ENCODE measurements at regions not wholly inside any gene's neighbourhood (a gene's known extent, or its start where the extent isn't known, plus 50 kb on each side); places are given as distances from the start of the nearest gene placed in this dataset.

DNA sequence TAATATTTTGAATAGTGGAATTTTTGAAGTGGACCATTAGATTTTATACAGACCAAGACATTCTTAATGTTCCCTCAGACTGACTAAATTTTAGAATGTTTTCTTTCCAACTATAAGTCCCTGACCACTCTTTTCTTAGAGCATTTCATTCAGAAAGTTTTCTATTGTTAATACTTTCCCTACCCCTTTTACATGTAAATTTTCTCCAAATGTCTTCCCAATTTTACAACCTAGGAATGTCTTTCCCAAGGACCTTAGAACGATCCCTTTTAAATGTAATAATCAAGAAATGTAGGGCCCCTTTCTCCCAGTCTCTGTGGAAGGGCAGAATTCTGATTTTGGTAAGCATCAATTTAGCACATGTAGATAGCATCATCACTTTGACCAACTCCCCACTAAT lies 730.0 kb upstream of the B3GALT2 start:
- TF ChIP-seq, protein P1, sequence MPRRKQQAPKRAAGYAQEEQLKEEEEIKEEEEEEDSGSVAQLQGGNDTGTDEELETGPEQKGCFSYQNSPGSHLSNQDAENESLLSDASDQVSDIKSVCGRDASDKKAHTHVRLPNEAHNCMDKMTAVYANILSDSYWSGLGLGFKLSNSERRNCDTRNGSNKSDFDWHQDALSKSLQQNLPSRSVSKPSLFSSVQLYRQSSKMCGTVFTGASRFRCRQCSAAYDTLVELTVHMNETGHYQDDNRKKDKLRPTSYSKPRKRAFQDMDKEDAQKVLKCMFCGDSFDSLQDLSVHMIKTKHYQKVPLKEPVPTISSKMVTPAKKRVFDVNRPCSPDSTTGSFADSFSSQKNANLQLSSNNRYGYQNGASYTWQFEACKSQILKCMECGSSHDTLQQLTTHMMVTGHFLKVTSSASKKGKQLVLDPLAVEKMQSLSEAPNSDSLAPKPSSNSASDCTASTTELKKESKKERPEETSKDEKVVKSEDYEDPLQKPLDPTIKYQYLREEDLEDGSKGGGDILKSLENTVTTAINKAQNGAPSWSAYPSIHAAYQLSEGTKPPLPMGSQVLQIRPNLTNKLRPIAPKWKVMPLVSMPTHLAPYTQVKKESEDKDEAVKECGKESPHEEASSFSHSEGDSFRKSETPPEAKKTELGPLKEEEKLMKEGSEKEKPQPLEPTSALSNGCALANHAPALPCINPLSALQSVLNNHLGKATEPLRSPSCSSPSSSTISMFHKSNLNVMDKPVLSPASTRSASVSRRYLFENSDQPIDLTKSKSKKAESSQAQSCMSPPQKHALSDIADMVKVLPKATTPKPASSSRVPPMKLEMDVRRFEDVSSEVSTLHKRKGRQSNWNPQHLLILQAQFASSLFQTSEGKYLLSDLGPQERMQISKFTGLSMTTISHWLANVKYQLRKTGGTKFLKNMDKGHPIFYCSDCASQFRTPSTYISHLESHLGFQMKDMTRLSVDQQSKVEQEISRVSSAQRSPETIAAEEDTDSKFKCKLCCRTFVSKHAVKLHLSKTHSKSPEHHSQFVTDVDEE (CRISPR knock-in tag; IDR thresholded peaks at IDR 0.05), result no peak
- TF ChIP-seq ZNF565 (CRISPR knock-in tag; conservative IDR thresholded peaks at IDR 0.05; ENCODE audit: low read depth), result no peak
- TF ChIP-seq, protein P2, sequence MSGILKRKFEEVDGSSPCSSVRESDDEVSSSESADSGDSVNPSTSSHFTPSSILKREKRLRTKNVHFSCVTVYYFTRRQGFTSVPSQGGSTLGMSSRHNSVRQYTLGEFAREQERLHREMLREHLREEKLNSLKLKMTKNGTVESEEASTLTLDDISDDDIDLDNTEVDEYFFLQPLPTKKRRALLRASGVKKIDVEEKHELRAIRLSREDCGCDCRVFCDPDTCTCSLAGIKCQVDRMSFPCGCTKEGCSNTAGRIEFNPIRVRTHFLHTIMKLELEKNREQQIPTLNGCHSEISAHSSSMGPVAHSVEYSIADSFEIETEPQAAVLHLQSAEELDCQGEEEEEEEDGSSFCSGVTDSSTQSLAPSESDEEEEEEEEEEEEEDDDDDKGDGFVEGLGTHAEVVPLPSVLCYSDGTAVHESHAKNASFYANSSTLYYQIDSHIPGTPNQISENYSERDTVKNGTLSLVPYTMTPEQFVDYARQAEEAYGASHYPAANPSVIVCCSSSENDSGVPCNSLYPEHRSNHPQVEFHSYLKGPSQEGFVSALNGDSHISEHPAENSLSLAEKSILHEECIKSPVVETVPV (CRISPR knock-in tag; IDR thresholded peaks at IDR 0.05), result no peak
- no peak for TF ChIP-seq BACH2 (CRISPR knock-in tag; IDR thresholded peaks at IDR 0.05; ENCODE audit: borderline replicate concordance)
- TF ChIP-seq ARNTL (CRISPR knock-in tag; IDR thresholded peaks at IDR 0.05; ENCODE audit: borderline replicate concordance, low read depth), result no peak
- TF ChIP-seq TOX (CRISPR knock-in tag; IDR thresholded peaks at IDR 0.05; ENCODE audit: borderline replicate concordance), result no peak
- no peak for TF ChIP-seq TCF4 (CRISPR knock-in tag; IDR thresholded peaks at IDR 0.05; ENCODE audit: borderline replicate concordance)
- no peak for TF ChIP-seq PPARA (CRISPR knock-in tag; IDR thresholded peaks at IDR 0.05; ENCODE audit: borderline replicate concordance)
- TF ChIP-seq, protein P3, sequence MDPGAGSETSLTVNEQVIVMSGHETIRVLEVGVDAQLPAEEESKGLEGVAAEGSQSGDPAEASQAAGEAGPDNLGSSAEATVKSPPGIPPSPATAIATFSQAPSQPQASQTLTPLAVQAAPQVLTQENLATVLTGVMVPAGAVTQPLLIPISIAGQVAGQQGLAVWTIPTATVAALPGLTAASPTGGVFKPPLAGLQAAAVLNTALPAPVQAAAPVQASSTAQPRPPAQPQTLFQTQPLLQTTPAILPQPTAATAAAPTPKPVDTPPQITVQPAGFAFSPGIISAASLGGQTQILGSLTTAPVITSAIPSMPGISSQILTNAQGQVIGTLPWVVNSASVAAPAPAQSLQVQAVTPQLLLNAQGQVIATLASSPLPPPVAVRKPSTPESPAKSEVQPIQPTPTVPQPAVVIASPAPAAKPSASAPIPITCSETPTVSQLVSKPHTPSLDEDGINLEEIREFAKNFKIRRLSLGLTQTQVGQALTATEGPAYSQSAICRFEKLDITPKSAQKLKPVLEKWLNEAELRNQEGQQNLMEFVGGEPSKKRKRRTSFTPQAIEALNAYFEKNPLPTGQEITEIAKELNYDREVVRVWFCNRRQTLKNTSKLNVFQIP (CRISPR knock-in tag; IDR thresholded peaks at IDR 0.05; ENCODE audit: borderline replicate concordance, low read depth), result no peak
- TF ChIP-seq GLIS3 (CRISPR knock-in tag; IDR thresholded peaks at IDR 0.05), result no peak
- no peak for TF ChIP-seq ZNF70 (CRISPR knock-in tag; IDR thresholded peaks at IDR 0.05)
- TF ChIP-seq, protein P4, sequence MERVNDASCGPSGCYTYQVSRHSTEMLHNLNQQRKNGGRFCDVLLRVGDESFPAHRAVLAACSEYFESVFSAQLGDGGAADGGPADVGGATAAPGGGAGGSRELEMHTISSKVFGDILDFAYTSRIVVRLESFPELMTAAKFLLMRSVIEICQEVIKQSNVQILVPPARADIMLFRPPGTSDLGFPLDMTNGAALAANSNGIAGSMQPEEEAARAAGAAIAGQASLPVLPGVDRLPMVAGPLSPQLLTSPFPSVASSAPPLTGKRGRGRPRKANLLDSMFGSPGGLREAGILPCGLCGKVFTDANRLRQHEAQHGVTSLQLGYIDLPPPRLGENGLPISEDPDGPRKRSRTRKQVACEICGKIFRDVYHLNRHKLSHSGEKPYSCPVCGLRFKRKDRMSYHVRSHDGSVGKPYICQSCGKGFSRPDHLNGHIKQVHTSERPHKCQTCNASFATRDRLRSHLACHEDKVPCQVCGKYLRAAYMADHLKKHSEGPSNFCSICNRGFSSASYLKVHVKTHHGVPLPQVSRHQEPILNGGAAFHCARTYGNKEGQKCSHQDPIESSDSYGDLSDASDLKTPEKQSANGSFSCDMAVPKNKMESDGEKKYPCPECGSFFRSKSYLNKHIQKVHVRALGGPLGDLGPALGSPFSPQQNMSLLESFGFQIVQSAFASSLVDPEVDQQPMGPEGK (CRISPR knock-in tag; IDR thresholded peaks at IDR 0.05; ENCODE audit: borderline replicate concordance), result no peak
- no peak for TF ChIP-seq ISL1 (CRISPR knock-in tag; IDR thresholded peaks at IDR 0.05)
- TF ChIP-seq OSR1 (CRISPR knock-in tag; IDR thresholded peaks at IDR 0.05), result no peak
- no peak for TF ChIP-seq ZNF8 (CRISPR knock-in tag; IDR thresholded peaks at IDR 0.05)
- TF ChIP-seq ZC3H10 (CRISPR knock-in tag; IDR thresholded peaks at IDR 0.05), result no peak
- TF ChIP-seq ESRRG (CRISPR knock-in tag; IDR thresholded peaks at IDR 0.05), result no peak
- TF ChIP-seq, protein P5, sequence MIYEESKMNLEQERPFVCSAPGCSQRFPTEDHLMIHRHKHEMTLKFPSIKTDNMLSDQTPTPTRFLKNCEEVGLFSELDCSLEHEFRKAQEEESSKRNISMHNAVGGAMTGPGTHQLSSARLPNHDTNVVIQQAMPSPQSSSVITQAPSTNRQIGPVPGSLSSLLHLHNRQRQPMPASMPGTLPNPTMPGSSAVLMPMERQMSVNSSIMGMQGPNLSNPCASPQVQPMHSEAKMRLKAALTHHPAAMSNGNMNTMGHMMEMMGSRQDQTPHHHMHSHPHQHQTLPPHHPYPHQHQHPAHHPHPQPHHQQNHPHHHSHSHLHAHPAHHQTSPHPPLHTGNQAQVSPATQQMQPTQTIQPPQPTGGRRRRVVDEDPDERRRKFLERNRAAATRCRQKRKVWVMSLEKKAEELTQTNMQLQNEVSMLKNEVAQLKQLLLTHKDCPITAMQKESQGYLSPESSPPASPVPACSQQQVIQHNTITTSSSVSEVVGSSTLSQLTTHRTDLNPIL (CRISPR knock-in tag; IDR thresholded peaks at IDR 0.05; ENCODE audit: low read depth), result no peak
- no peak for TF ChIP-seq ZFP3 (CRISPR knock-in tag; IDR thresholded peaks at IDR 0.05)
- TF ChIP-seq ZFP30 (CRISPR knock-in tag; IDR thresholded peaks at IDR 0.05), result no peak
- ATAC-seq, result no peak

DNA sequence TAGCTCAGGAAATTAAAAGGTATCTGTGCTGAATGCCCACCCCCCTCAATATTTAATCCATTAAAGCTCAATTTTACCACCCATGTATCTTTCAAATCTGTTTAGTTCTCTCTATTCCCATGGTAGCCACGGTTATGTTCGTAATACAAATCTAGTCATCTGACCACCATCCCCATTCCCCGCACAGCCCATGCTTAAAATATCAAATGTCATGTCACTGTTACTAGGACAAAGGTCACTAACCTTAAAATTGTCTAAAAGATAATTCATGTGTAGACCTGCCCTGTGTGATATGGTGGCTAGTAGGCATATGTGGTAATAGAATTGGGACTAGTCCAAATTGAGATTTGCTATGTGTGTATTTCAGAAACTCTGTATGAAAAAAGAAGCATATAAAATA lies 728.5 kb upstream of the B3GALT2 start:
- no peak for TF ChIP-seq ZNF8 (CRISPR knock-in tag; IDR thresholded peaks at IDR 0.05)
- TF ChIP-seq ARNTL (CRISPR knock-in tag; IDR thresholded peaks at IDR 0.05; ENCODE audit: borderline replicate concordance, low read depth), result no peak
- TF ChIP-seq TOX (CRISPR knock-in tag; IDR thresholded peaks at IDR 0.05; ENCODE audit: borderline replicate concordance), result no peak
- no peak for TF ChIP-seq CSDC2 (CRISPR knock-in tag; IDR thresholded peaks at IDR 0.05)
- TF ChIP-seq, protein P1 (CRISPR knock-in tag; IDR thresholded peaks at IDR 0.05), result no peak
- no peak for TF ChIP-seq ZFP3 (CRISPR knock-in tag; IDR thresholded peaks at IDR 0.05)
- no peak for TF ChIP-seq ZNF565 (CRISPR knock-in tag; conservative IDR thresholded peaks at IDR 0.05; ENCODE audit: low read depth)
- ATAC-seq, result no peak
